ENCODE measurements at regions not wholly inside any gene's neighbourhood (a gene's known extent, or its start where the extent isn't known, plus 50 kb on each side); places are given as distances from the start of the nearest gene placed in this dataset.

DNA sequence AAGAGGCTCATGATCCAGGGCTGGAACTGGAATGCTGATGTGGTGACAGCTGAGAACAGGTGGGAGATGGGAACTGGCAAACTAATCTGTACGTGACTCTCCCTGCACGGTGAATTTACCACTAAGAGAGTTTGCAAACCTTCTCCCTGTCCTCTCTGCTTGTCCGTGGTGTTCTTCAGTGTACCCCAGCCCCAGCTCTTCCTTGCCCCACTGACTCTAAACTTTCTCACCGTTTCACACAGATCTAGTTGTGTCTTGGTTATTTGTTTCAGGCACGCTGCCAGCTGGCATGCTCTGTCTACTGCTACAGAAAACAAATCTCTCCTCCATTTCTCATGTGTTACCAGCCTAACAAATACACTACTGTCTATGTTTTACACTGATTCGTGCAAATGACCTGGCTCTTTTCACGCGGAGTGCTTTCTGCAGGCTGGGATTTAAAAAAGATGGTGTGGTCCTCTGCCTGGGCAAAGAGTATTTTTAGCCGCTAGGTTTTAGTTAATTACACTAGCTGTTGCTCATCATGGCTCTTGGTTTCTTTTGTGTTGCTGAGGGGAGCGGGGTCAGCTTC, 192.7 kb upstream of the LRIG1 start:
- Histone ChIP-seq H3K27me3 (replicated peaks in 1 of 4; ENCODE audit: control extremely low read depth in 1 of 4, control insufficient read depth in 3 of 4, insufficient read depth in 4 of 4, low read length in 3 of 4) (no peaks in the 10 kb centered on the region), H4K20me1 (ENCODE audit: control insufficient read depth, insufficient read depth, low read length, poor library complexity, severe bottlenecking) (no peaks in the 10 kb centered on the region), H2AFZ (ENCODE audit: insufficient read depth, low read depth, low read length, poor library complexity, severe bottlenecking) (no peak overlapping the region), H3K79me2 (ENCODE audit: control insufficient read depth, insufficient read depth, low read length) (no peaks in the 10 kb centered on the region), H3K9me3 (ENCODE audit: control extremely low read depth in 1 of 3, control insufficient read depth in 2 of 3, insufficient read depth in 1 of 3, low read length in 2 of 3) (no peaks in the 10 kb centered on the region), H3K27ac (ENCODE audit: low read length in 2 of 2) (no peak overlapping the region), H3K9ac (ENCODE audit: low read length) (no peak overlapping the region), H3K36me3 (replicated peaks in 1 of 2; ENCODE audit: control extremely low read depth in 1 of 2, control insufficient read depth in 1 of 2, extremely low read depth in 1 of 2, insufficient read depth in 2 of 2, low read length in 1 of 2) (no peaks in the 10 kb centered on the region), H3K4me2 (replicated peaks; ENCODE audit: low read depth, low read length, poor library complexity, severe bottlenecking) (no peak overlapping the region), H3K4me1 (ENCODE audit: control insufficient read depth in 2 of 2, insufficient read depth in 2 of 2, low read length in 2 of 2) (no peaks in the 10 kb centered on the region), H3K4me3 (ENCODE audit: control extremely low read depth in 1 of 5, extremely low read depth in 1 of 5, insufficient read depth in 1 of 5, low read depth in 2 of 5, low read length in 4 of 5) (no peak overlapping the region)
- TF ChIP-seq EZH2 (IDR thresholded peaks at IDR 0.05; ENCODE audit: borderline replicate concordance, insufficient read depth, low read depth, low read length, poor library complexity, severe bottlenecking) (no peak), CTCF (IDR thresholded peaks at IDR 0.05) (no peak)
- H3K4me3 Mint-ChIP-seq = no peak overlapping the region
- no peak for ATAC-seq (ENCODE audit: low read depth)
- ChIA-PET CTCF (no interaction called here), POLR2A (no interaction called here)
- H3K9me3 Mint-ChIP-seq (ENCODE audit: insufficient read depth) = no peaks in the 10 kb centered on the region
- no peak overlapping the region for H3K27ac Mint-ChIP-seq
- intact Hi-C loops (cut with micrococcal nuclease) = no loop called here
- 93% methylated on average over 6 of the region's 10 CpGs for WGBS (ENCODE audit: insufficient coverage)
- no peak for DNase-seq
- H3K4me1 Mint-ChIP-seq = no peaks in the 10 kb centered on the region
- peaks cover 20% of the 10 kb centered on the region for H3K27me3 Mint-ChIP-seq

DNA sequence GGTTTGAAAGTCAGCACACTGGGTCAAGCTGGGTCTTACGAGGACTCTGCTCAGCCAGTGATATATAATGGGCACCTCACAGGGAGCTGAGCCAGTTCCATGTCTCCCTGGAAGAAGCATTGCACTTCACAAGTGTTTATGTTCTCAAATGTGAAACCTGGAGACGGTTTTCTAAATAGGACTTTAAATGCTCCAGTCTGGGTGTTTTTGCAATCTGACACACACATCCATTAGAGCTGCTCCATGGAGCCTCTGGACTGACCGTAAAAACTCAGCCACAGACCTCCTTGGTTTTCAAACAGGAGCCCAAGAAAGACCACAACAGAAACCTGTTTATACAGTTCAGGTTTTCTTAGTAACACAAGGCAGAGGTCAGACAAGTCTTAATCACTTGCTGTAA, 201.3 kb upstream of the LRIG1 start:
- H3K9me3 Mint-ChIP-seq (ENCODE audit: insufficient read depth) = no peaks in the 10 kb centered on the region
- ChIA-PET POLR2A (no interaction called here), CTCF (no interaction called here)
- intact Hi-C loops (cut with micrococcal nuclease) = no loop called here
- H3K4me3 ChIP-seq (ENCODE audit: control extremely low read depth in 1 of 5, extremely low read depth in 1 of 5, insufficient read depth in 1 of 5, low read depth in 2 of 5, low read length in 4 of 5) = no peak overlapping the region
- no peaks in the 10 kb centered on the region for H3K9me3 ChIP-seq (ENCODE audit: control extremely low read depth in 1 of 3, control insufficient read depth in 2 of 3, insufficient read depth in 1 of 3, low read length in 2 of 3)
- H2AFZ ChIP-seq (ENCODE audit: insufficient read depth, low read depth, low read length, poor library complexity, severe bottlenecking) = no peak overlapping the region
- H3K9ac ChIP-seq (ENCODE audit: low read length) = no peak overlapping the region
- no peaks in the 10 kb centered on the region for H3K36me3 ChIP-seq (replicated peaks in 1 of 2; ENCODE audit: control extremely low read depth in 1 of 2, control insufficient read depth in 1 of 2, extremely low read depth in 1 of 2, insufficient read depth in 2 of 2, low read length in 1 of 2)
- H3K27me3 Mint-ChIP-seq = no peaks in the 10 kb centered on the region
- TF ChIP-seq EZH2 (IDR thresholded peaks at IDR 0.05; ENCODE audit: borderline replicate concordance, insufficient read depth, low read depth, low read length, poor library complexity, severe bottlenecking) (no peak), CTCF (IDR thresholded peaks at IDR 0.05) (no peak)
- ATAC-seq (ENCODE audit: low read depth) (no peak), DNase-seq (no peak)
- H4K20me1 ChIP-seq (ENCODE audit: control insufficient read depth, insufficient read depth, low read length, poor library complexity, severe bottlenecking) = no peaks in the 10 kb centered on the region
- H3K4me1 ChIP-seq (ENCODE audit: control insufficient read depth in 2 of 2, insufficient read depth in 2 of 2, low read length in 2 of 2) = no peaks in the 10 kb centered on the region
- H3K4me3 Mint-ChIP-seq = no peak overlapping the region
- H3K27ac Mint-ChIP-seq = no peak overlapping the region
- H3K27ac ChIP-seq (ENCODE audit: low read length in 2 of 2) = no peak overlapping the region
- H3K4me2 ChIP-seq (replicated peaks; ENCODE audit: low read depth, low read length, poor library complexity, severe bottlenecking) = no peak overlapping the region
- H3K4me1 Mint-ChIP-seq = no peaks in the 10 kb centered on the region
- no peaks in the 10 kb centered on the region for H3K27me3 ChIP-seq (replicated peaks in 1 of 4; ENCODE audit: control extremely low read depth in 1 of 4, control insufficient read depth in 3 of 4, insufficient read depth in 4 of 4, low read length in 3 of 4)
- H3K79me2 ChIP-seq (ENCODE audit: control insufficient read depth, insufficient read depth, low read length) = no peaks in the 10 kb centered on the region
- WGBS (ENCODE audit: insufficient coverage) = 100% methylated on average over 2 of the region's 3 CpGs

Data from B cell (primary cell).